ENCODE measurements at regions not wholly inside any gene's neighbourhood (a gene's known extent, or its start where the extent isn't known, plus 50 kb on each side); places are given as distances from the start of the nearest gene placed in this dataset.
"Not testable (repeated sequence)": the region's sequence is repeated elsewhere in the genome, so short reads cannot be mapped to it uniquely, and the experiment has no call there.

- Histone ChIP-seq H3K36me3 (no peaks in the 10 kb centered on the region), H3K4me1 (no peaks in the 10 kb centered on the region), H3K27me3 (peaks cover 25% of the 10 kb centered on the region), H3K9me3 (no peaks in the 10 kb centered on the region), H3K4me3 (ENCODE audit: low read depth, low read length) (no peak overlapping the region)
- peak; percentile 21; the same call in 1 of the 2 replicates for TF ChIP-seq CTCF (IDR thresholded peaks at IDR 0.05; ENCODE audit: low read depth, low read length)
- DNase-seq, result peak; percentile 38
Observed at GRCh38 chr22:22380098-22381030, 128.2 kb downstream of the ZNF280B start.

- H3K9me3 ChIP-seq; H3K36me3 ChIP-seq; DNase-seq; H3K4me3 ChIP-seq (ENCODE audit: low read depth, low read length); H3K4me1 ChIP-seq: not testable (repeated sequence)
- H3K27me3 ChIP-seq, result peaks cover 35% of the 10 kb centered on the region
Observed at GRCh38 chr22:22381292-22381691, 127.2 kb downstream of the ZNF280B start.

DNA sequence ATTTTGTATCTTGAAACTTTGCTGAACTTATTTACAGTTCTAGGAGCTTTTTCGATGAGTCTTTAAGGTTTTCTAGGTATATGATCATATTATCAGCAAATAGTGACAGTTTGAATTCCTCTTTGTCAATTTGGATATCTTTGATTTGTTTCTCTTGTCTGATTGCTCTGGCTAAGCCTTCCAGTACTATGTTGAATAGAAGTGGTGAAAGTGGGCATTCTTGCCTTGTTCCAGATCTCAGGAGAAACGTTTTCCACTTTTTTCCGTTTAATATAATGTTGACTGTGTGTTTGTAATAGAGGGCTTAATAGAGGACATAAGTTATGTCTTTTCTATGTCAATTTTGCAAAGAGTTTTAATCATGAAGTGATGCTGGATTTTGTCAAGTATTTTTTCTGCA lies 124.3 kb downstream of the ZNF280B start:
- Histone ChIP-seq H3K9me3 (no peaks in the 10 kb centered on the region), H3K4me1 (no peaks in the 10 kb centered on the region), H3K4me3 (ENCODE audit: low read depth, low read length) (no peak overlapping the region), H3K36me3 (no peaks in the 10 kb centered on the region), H3K27me3 (peaks cover 44% of the 10 kb centered on the region)
- no peak for TF ChIP-seq CTCF (IDR thresholded peaks at IDR 0.05; ENCODE audit: low read depth, low read length)
- no peak for DNase-seq

DNA sequence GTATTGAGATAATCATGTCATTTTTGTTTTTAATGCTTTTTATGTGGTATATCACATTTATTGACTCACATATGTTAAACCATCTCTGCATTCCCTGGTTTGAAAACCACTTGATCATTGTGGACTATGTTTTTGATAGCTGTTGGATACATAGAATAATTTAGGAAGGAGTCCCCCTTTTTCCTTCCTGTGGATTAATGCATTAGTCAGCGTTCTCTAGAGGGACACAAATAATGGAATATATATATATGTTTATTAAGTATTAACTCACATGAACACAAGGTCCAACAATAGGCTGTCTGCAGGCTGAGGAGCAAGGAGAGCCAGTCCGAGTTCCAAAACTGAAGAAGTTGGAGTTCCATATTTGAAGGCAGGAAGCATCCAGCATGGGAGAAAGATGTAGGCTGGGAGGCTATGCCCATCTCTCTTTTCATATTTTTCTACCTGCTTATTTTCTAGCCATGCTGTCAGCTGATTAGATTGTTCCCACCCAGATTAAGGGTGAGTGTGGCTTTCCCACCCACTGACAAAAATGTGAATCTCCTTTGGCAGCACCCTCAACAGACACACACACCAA lies 123.8 kb downstream of the ZNF280B start:
- no peak overlapping the region for H3K4me3 ChIP-seq (ENCODE audit: low read depth, low read length)
- H3K4me1 ChIP-seq, result no peaks in the 10 kb centered on the region
- peaks cover 44% of the 10 kb centered on the region for H3K27me3 ChIP-seq
- no peaks in the 10 kb centered on the region for H3K9me3 ChIP-seq
- DNase-seq, result no peak
- no peaks in the 10 kb centered on the region for H3K36me3 ChIP-seq
- no peak for TF ChIP-seq CTCF (IDR thresholded peaks at IDR 0.05; ENCODE audit: low read depth, low read length)

GRCh38 chr22:22386602-22387385 lies 121.7 kb downstream of the ZNF280B start:
- no peaks in the 10 kb centered on the region for H3K36me3 ChIP-seq
- DNase-seq, result no peak
- no peaks in the 10 kb centered on the region for H3K4me1 ChIP-seq
- H3K9me3 ChIP-seq, result no peaks in the 10 kb centered on the region
- H3K27me3 ChIP-seq, result peaks cover 44% of the 10 kb centered on the region
- H3K4me3 ChIP-seq (ENCODE audit: low read depth, low read length), result no peak overlapping the region
- no peak for TF ChIP-seq CTCF (IDR thresholded peaks at IDR 0.05; ENCODE audit: low read depth, low read length)

DNA sequence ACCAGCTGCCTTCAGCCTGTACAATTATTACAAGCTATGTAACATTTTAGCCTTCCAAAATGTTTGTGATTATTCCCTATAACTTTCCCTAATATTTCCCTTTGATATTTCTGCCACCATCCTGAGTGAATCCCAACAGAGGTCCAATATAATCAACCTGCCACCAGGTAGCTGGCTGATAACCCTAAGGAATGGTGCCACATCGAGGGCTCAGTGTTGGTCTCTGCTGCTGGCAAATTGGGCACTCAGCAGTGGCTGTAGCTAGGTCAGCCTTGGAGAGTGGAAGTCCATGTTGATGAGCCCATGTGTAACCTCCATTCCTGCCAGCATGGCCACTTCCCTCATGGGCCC lies 121.2 kb downstream of the ZNF280B start:
- TF ChIP-seq CTCF (IDR thresholded peaks at IDR 0.05; ENCODE audit: low read depth, low read length), result no peak
- no peak for DNase-seq
- no peak overlapping the region for H3K4me3 ChIP-seq (ENCODE audit: low read depth, low read length)
- no peaks in the 10 kb centered on the region for H3K4me1 ChIP-seq
- no peaks in the 10 kb centered on the region for H3K9me3 ChIP-seq
- peaks cover 44% of the 10 kb centered on the region for H3K27me3 ChIP-seq
- H3K36me3 ChIP-seq, result no peaks in the 10 kb centered on the region
